ENCODE measurements at regions not wholly inside any gene's neighbourhood (a gene's known extent, or its start where the extent isn't known, plus 50 kb on each side); places are given as distances from the start of the nearest gene placed in this dataset.

GRCh38 chr4:59238212-59238611 is 1961.9 kb upstream of the ADGRL3 start:
- TF ChIP-seq GATA1 (IDR thresholded peaks at IDR 0.05; ENCODE audit: low read depth, low read length) (no peak), POLR2A (IDR thresholded peaks at IDR 0.05; ENCODE audit: low read length) (no peak)
- no peak for DNase-seq

GRCh38 chr4:59240011-59240410 is 1960.1 kb upstream of the ADGRL3 start:
- no peak for DNase-seq
- TF ChIP-seq GATA1 (IDR thresholded peaks at IDR 0.05; ENCODE audit: low read depth, low read length) (no peak), POLR2A (IDR thresholded peaks at IDR 0.05; ENCODE audit: low read length) (no peak)

GRCh38 chr4:59243038-59243437 is 1957.1 kb upstream of the ADGRL3 start:
- TF ChIP-seq POLR2A (IDR thresholded peaks at IDR 0.05; ENCODE audit: low read length) (no peak), GATA1 (IDR thresholded peaks at IDR 0.05; ENCODE audit: low read depth, low read length) (no peak)
- no peak for DNase-seq

GRCh38 chr4:59247032-59247431 is 1953.1 kb upstream of the ADGRL3 start:
- no peak for DNase-seq

GRCh38 chr4:59248313-59248712 is 1951.8 kb upstream of the ADGRL3 start:
- no peak for TF ChIP-seq GATA1 (IDR thresholded peaks at IDR 0.05; ENCODE audit: low read depth, low read length)
- no peak for TF ChIP-seq POLR2A (IDR thresholded peaks at IDR 0.05; ENCODE audit: low read length)
- no peak for DNase-seq

More at GRCh38 chr4:59247032-59247431, 1953.1 kb upstream of the ADGRL3 start:
- TF ChIP-seq GATA1 (IDR thresholded peaks at IDR 0.05; ENCODE audit: low read depth, low read length), result no peak
- no peak for TF ChIP-seq POLR2A (IDR thresholded peaks at IDR 0.05; ENCODE audit: low read length)

- TF ChIP-seq GATA1 (IDR thresholded peaks at IDR 0.05; ENCODE audit: low read depth, low read length) (no peak), POLR2A (IDR thresholded peaks at IDR 0.05; ENCODE audit: low read length) (no peak)
- DNase-seq, result no peak
Observed at GRCh38 chr4:59249110-59249509, 1951.0 kb upstream of the ADGRL3 start.

GRCh38 chr4:59258002-59258401 is 1942.1 kb upstream of the ADGRL3 start:
- no peak for DNase-seq
- TF ChIP-seq GATA1 (IDR thresholded peaks at IDR 0.05; ENCODE audit: low read depth, low read length) (no peak), POLR2A (IDR thresholded peaks at IDR 0.05; ENCODE audit: low read length) (no peak)

GRCh38 chr4:59307609-59308008 is 1892.5 kb upstream of the ADGRL3 start:
- TF ChIP-seq GATA1 (IDR thresholded peaks at IDR 0.05; ENCODE audit: low read depth, low read length) (no peak), POLR2A (IDR thresholded peaks at IDR 0.05; ENCODE audit: low read length) (no peak)
- no peak for DNase-seq

- TF ChIP-seq POLR2A (IDR thresholded peaks at IDR 0.05; ENCODE audit: low read length) (no peak), GATA1 (IDR thresholded peaks at IDR 0.05; ENCODE audit: low read depth, low read length) (no peak)
- DNase-seq, result no peak
Observed at GRCh38 chr4:59314637-59315036, 1885.5 kb upstream of the ADGRL3 start.

- DNase-seq, result no peak
- TF ChIP-seq GATA1 (IDR thresholded peaks at IDR 0.05; ENCODE audit: low read depth, low read length), result no peak
- TF ChIP-seq POLR2A (IDR thresholded peaks at IDR 0.05; ENCODE audit: low read length), result no peak
Observed at GRCh38 chr4:59339631-59340030, 1860.5 kb upstream of the ADGRL3 start.

- no peak for DNase-seq
Observed at GRCh38 chr4:59341506-59341905, 1858.6 kb upstream of the ADGRL3 start.

GRCh38 chr4:59348949-59349348 is 1851.2 kb upstream of the ADGRL3 start:
- DNase-seq, result no peak
- TF ChIP-seq GATA1 (IDR thresholded peaks at IDR 0.05; ENCODE audit: low read depth, low read length) (no peak), POLR2A (IDR thresholded peaks at IDR 0.05; ENCODE audit: low read length) (no peak)

More at GRCh38 chr4:59341506-59341905, 1858.6 kb upstream of the ADGRL3 start:
- TF ChIP-seq GATA1 (IDR thresholded peaks at IDR 0.05; ENCODE audit: low read depth, low read length) (no peak), POLR2A (IDR thresholded peaks at IDR 0.05; ENCODE audit: low read length) (no peak)

GRCh38 chr4:59369229-59369628 is 1830.9 kb upstream of the ADGRL3 start:
- DNase-seq, result no peak
- TF ChIP-seq GATA1 (IDR thresholded peaks at IDR 0.05; ENCODE audit: low read depth, low read length) (no peak), POLR2A (IDR thresholded peaks at IDR 0.05; ENCODE audit: low read length) (no peak)

- DNase-seq, result no peak
- no peak for TF ChIP-seq GATA1 (IDR thresholded peaks at IDR 0.05; ENCODE audit: low read depth, low read length)
- TF ChIP-seq POLR2A (IDR thresholded peaks at IDR 0.05; ENCODE audit: low read length), result no peak
Observed at GRCh38 chr4:59374416-59374815, 1825.7 kb upstream of the ADGRL3 start.

GRCh38 chr4:59380841-59381366 is 1819.2 kb upstream of the ADGRL3 start:
- TF ChIP-seq POLR2A (IDR thresholded peaks at IDR 0.05; ENCODE audit: low read length) (no peak), GATA1 (IDR thresholded peaks at IDR 0.05; ENCODE audit: low read depth, low read length) (no peak)
- no peak for DNase-seq

GRCh38 chr4:59381591-59381990 is 1818.5 kb upstream of the ADGRL3 start:
- DNase-seq, result no peak
- TF ChIP-seq GATA1 (IDR thresholded peaks at IDR 0.05; ENCODE audit: low read depth, low read length), result no peak
- no peak for TF ChIP-seq POLR2A (IDR thresholded peaks at IDR 0.05; ENCODE audit: low read length)

Measured in erythroblast (primary cell).